ENCODE measurements at regions not wholly inside any gene's neighbourhood (a gene's known extent, or its start where the extent isn't known, plus 50 kb on each side); places are given as distances from the start of the nearest gene placed in this dataset.

GRCh38 chr7:115559877-115560276, 470.7 kb downstream of the TFEC start:
- Histone ChIP-seq H3K4me1 (replicated peaks in 1 of 4; ENCODE audit: control insufficient read depth in 3 of 4, insufficient read depth in 4 of 4, low read length in 3 of 4) (no peaks in the 10 kb centered on the region), H3K4me2 (ENCODE audit: insufficient read depth in 1 of 2, low read depth in 2 of 2, low read length in 2 of 2) (no peak overlapping the region), H4K20me1 (replicated peaks in 1 of 2; ENCODE audit: control insufficient read depth in 1 of 2, insufficient read depth in 2 of 2, low read length in 2 of 2) (no peaks in the 10 kb centered on the region), H2BK15ac (ENCODE audit: low read length) (no peak overlapping the region), H3K27me3 (replicated peaks in 1 of 4; ENCODE audit: control insufficient read depth in 3 of 4, extremely low read depth in 1 of 4, insufficient read depth in 3 of 4, low read length in 3 of 4) (no peaks in the 10 kb centered on the region), H2BK5ac (ENCODE audit: low read depth, low read length) (no peak overlapping the region), H3K4me3 (ENCODE audit: extremely low read depth in 1 of 4, insufficient read depth in 2 of 4, low read depth in 3 of 4, low read length in 4 of 4) (no peak overlapping the region), H3K79me2 (ENCODE audit: control insufficient read depth in 1 of 2, insufficient read depth in 2 of 2, low read length in 2 of 2) (no peaks in the 10 kb centered on the region), H3K4ac (replicated peaks; ENCODE audit: insufficient read length, low read depth, low read length) (no peak overlapping the region), H3K18ac (ENCODE audit: extremely low read depth, low read length) (no peak overlapping the region), H3K56ac (replicated peaks; ENCODE audit: insufficient read length, low read depth, low read length) (no peak overlapping the region), H3K9ac (replicated peaks in 1 of 4; ENCODE audit: extremely low read depth in 1 of 4, low read depth in 3 of 4, low read length in 3 of 4) (no peak overlapping the region), H3K23ac (ENCODE audit: insufficient read length) (no peak overlapping the region), H4K5ac (ENCODE audit: insufficient read length, low read depth, low read length) (no peak overlapping the region), H2BK20ac (ENCODE audit: low read length) (no peak overlapping the region), H4K91ac (replicated peaks; ENCODE audit: insufficient read length, low read length) (no peak overlapping the region), H3K23me2 (ENCODE audit: low read depth, low read length) (no peaks in the 10 kb centered on the region), H3K14ac (ENCODE audit: insufficient read length) (no peak overlapping the region), H2AK5ac (ENCODE audit: low read depth, low read length) (no peak overlapping the region), H2AFZ (ENCODE audit: low read length) (no peak overlapping the region), H3K79me1 (ENCODE audit: low read depth, low read length) (no peaks in the 10 kb centered on the region; the same call in 1 of the 2 replicates), H3K27ac (ENCODE audit: low read depth, low read length) (no peak overlapping the region), H3K36me3 (ENCODE audit: control insufficient read depth in 2 of 4, insufficient read depth in 4 of 4, low read length in 3 of 4) (no peaks in the 10 kb centered on the region), H2BK120ac (replicated peaks; ENCODE audit: low read depth, low read length) (no peak overlapping the region), H3K9me3 (ENCODE audit: insufficient read depth in 2 of 2, low read depth in 1 of 2, low read length in 1 of 2) (no peaks in the 10 kb centered on the region), H4K8ac (ENCODE audit: extremely low read depth, insufficient read depth, low read length) (no peak overlapping the region), H2BK12ac (ENCODE audit: low read depth, low read length) (no peak overlapping the region)
- WGBS, 2 experiments (ENCODE audit: extremely low coverage in 1 of 2, insufficient coverage in 1 of 2, insufficient read length in 1 of 2, insufficient replicate concordance in 2 of 2, low coverage in 1 of 2, low lambda C conversion rate in 2 of 2, missing lambda C conversion rate in 1 of 2): 95% methylated on average over 1 of the region's 1 CpG; no CpG with 5 or more reads in 1 of the 2 experiments
- DNase-seq (ENCODE audit: low read depth in 1 of 2, low spot score in 2 of 2) (no peak), FAIRE-seq (no peak)
- ChIA-PET CTCF (ENCODE audit: partially characterized antibody) (interaction anchor here (0.6 kb wide), 1 partner anchor 15 kb away, joined by 3 read pairs; no protein-coding TSS in a partner anchor), POLR2A (ENCODE audit: partially characterized antibody) (no interaction called here)
- TF ChIP-seq TEAD4 (IDR thresholded peaks at IDR 0.05; ENCODE audit: low read depth, low read length): no peak
- no peak for TF ChIP-seq HDAC2 (IDR thresholded peaks at IDR 0.05; ENCODE audit: borderline replicate concordance in 1 of 2, low read depth in 2 of 2, low read length in 2 of 2)
- TF ChIP-seq SIN3A (conservative IDR thresholded peaks at IDR 0.05 in 1 of 2, IDR thresholded peaks at IDR 0.05 in 1 of 2; ENCODE audit: low read depth in 1 of 2, low read length in 2 of 2): no peak
- no peak for TF ChIP-seq CREB1 (IDR thresholded peaks at IDR 0.05)
